Fibroblast of lung (primary cell): ENCODE measurements at regions not wholly inside any gene's neighbourhood (a gene's known extent, or its start where the extent isn't known, plus 50 kb on each side); places are given as distances from the start of the nearest gene placed in this dataset.

ENCODE experiments used
- DNase-seq, 2 donors: peaks; one replicate each; pipeline versions ENCODE4 v3.0.0 to v3.0.0-alpha.2; 2010; ENCODE audit warnings: low read depth in 2 of 2
- H2AFZ ChIP-seq: 2 replicates; pipeline ENCODE4 v1.5.1; 2012; ENCODE audit warnings: low read length, control low read depth, inconsistent platforms
- H3K27ac ChIP-seq: 2 replicates; pipeline ENCODE4 v1.5.1; 2011; ENCODE audit warnings: low read length, control low read depth; ENCODE audit not compliant: insufficient read depth
- H3K27me3 ChIP-seq: 2 replicates; pipeline ENCODE4 v1.5.1; 2011; ENCODE audit warnings: mild to moderate bottlenecking, low read length; ENCODE audit not compliant: control insufficient read depth, insufficient read depth
- H3K36me3 ChIP-seq: 2 replicates; pipeline ENCODE4 v1.5.1; 2011; ENCODE audit warnings: low read length; ENCODE audit not compliant: control insufficient read depth, insufficient read depth
- H3K4me1 ChIP-seq: 2 replicates; pipeline ENCODE4 v1.5.1; 2011; ENCODE audit warnings: low read length; ENCODE audit not compliant: control insufficient read depth, insufficient read depth; ENCODE audit errors: extremely low read depth
- H3K4me2 ChIP-seq: 2 replicates; pipeline ENCODE4 v1.5.1; 2011; ENCODE audit warnings: low read length, control low read depth; ENCODE audit not compliant: insufficient read depth; ENCODE audit errors: extremely low read depth
- H3K4me3 ChIP-seq, 4 experiments: fragments of 200-600 bp in 1 of 4; sonication (generic) in 1 of 4; replicated peaks in 1 of 4; 2 replicates each; pipeline ENCODE4 v1.5.1; 2011 to 2016; ENCODE audit warnings: low read length in 4 of 4, low read depth in 3 of 4, mild to moderate bottlenecking in 3 of 4, control low read depth in 2 of 4, inconsistent platforms in 1 of 4, mixed read lengths in 1 of 4; ENCODE audit not compliant: insufficient read depth in 1 of 4; ENCODE audit errors: control extremely low read depth in 1 of 4
- H3K79me2 ChIP-seq: 2 replicates; pipeline ENCODE4 v1.5.1; 2012; ENCODE audit warnings: mild to moderate bottlenecking, low read length, inconsistent platforms; ENCODE audit not compliant: control insufficient read depth, insufficient read depth
- H3K9ac ChIP-seq: 2 replicates; pipeline ENCODE4 v1.5.1; 2011; ENCODE audit warnings: mild to moderate bottlenecking, low read length, control low read depth; ENCODE audit not compliant: insufficient read depth
- H3K9me3 ChIP-seq: 2 replicates; pipeline ENCODE4 v1.5.1; 2012; ENCODE audit warnings: low read depth, low read length; ENCODE audit not compliant: control insufficient read depth, insufficient read depth
- H4K20me1 ChIP-seq: 2 replicates; pipeline ENCODE4 v1.5.1; 2011; ENCODE audit warnings: low read length; ENCODE audit not compliant: control insufficient read depth, insufficient read depth; ENCODE audit errors: extremely low read depth
- EZH2 ChIP-seq: IDR thresholded peaks from 2 replicates; pipeline ENCODE4 v1.5.1; 2012; ENCODE audit warnings: low read length, control low read depth, mild to moderate bottlenecking; ENCODE audit errors: missing control alignments
- TF ChIP-seq, protein P1 (sequence below), 2 donors: IDR thresholded peaks in 1 of 2; conservative IDR thresholded peaks in 1 of 2; 1 replicate in 1 of 2; 2 replicates in 1 of 2; pipeline ENCODE4 v1.5.1; 2011 to 2012; ENCODE audit warnings: low read length in 2 of 2, control low read depth in 1 of 2, inconsistent platforms in 1 of 2, low read depth in 1 of 2, mild to moderate bottlenecking in 1 of 2

- TF ChIP-seq EZH2 = no peak
- TF ChIP-seq, protein P1, sequence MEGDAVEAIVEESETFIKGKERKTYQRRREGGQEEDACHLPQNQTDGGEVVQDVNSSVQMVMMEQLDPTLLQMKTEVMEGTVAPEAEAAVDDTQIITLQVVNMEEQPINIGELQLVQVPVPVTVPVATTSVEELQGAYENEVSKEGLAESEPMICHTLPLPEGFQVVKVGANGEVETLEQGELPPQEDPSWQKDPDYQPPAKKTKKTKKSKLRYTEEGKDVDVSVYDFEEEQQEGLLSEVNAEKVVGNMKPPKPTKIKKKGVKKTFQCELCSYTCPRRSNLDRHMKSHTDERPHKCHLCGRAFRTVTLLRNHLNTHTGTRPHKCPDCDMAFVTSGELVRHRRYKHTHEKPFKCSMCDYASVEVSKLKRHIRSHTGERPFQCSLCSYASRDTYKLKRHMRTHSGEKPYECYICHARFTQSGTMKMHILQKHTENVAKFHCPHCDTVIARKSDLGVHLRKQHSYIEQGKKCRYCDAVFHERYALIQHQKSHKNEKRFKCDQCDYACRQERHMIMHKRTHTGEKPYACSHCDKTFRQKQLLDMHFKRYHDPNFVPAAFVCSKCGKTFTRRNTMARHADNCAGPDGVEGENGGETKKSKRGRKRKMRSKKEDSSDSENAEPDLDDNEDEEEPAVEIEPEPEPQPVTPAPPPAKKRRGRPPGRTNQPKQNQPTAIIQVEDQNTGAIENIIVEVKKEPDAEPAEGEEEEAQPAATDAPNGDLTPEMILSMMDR (conservative IDR thresholded peaks at IDR 0.05 in 1 of 2, IDR thresholded peaks at IDR 0.05 in 1 of 2; ENCODE audit: low read depth in 1 of 2, low read length in 2 of 2) = no peak
- no peaks in the 10 kb centered on the region for H4K20me1 ChIP-seq
- no peaks in the 10 kb centered on the region for H3K36me3 ChIP-seq
- no peaks in the 10 kb centered on the region for H3K79me2 ChIP-seq
- DNase-seq = no peak
- no peak overlapping the region for H3K9ac ChIP-seq
- H3K4me3 ChIP-seq = no peak overlapping the region
- no peaks in the 10 kb centered on the region for H3K4me1 ChIP-seq
- H3K9me3 ChIP-seq = no peaks in the 10 kb centered on the region
- no peak overlapping the region for H2AFZ ChIP-seq
- no peaks in the 10 kb centered on the region for H3K27me3 ChIP-seq
- no peak overlapping the region for H3K27ac ChIP-seq
- H3K4me2 ChIP-seq = no peak overlapping the region
Observed at GRCh38 chr20:20903773-20904500, 191.5 kb upstream of the RALGAPA2 start.

- no peaks in the 10 kb centered on the region for H4K20me1 ChIP-seq
- H2AFZ ChIP-seq = no peak overlapping the region
- no peaks in the 10 kb centered on the region for H3K79me2 ChIP-seq
- no peaks in the 10 kb centered on the region for H3K9me3 ChIP-seq
- H3K27ac ChIP-seq = no peak overlapping the region
- H3K4me1 ChIP-seq = no peaks in the 10 kb centered on the region
- H3K9ac ChIP-seq = no peak overlapping the region
- H3K27me3 ChIP-seq = no peaks in the 10 kb centered on the region
- H3K36me3 ChIP-seq = no peaks in the 10 kb centered on the region
- TF ChIP-seq EZH2 = no peak
- TF ChIP-seq, protein P1 (conservative IDR thresholded peaks at IDR 0.05 in 1 of 2, IDR thresholded peaks at IDR 0.05 in 1 of 2; ENCODE audit: low read depth in 1 of 2, low read length in 2 of 2) = no peak
- no peak overlapping the region for H3K4me3 ChIP-seq
- H3K4me2 ChIP-seq = no peak overlapping the region
- DNase-seq = no peak
Observed at GRCh38 chr20:20897922-20898321, 185.5 kb upstream of the RALGAPA2 start.

GRCh38 chr20:20897145-20897544 is 184.7 kb upstream of the RALGAPA2 start:
- TF ChIP-seq EZH2 = no peak
- TF ChIP-seq, protein P1 (conservative IDR thresholded peaks at IDR 0.05 in 1 of 2, IDR thresholded peaks at IDR 0.05 in 1 of 2; ENCODE audit: low read depth in 1 of 2, low read length in 2 of 2) = no peak
- Histone ChIP-seq H3K79me2 (no peaks in the 10 kb centered on the region), H3K4me3 (no peak overlapping the region), H3K4me1 (no peaks in the 10 kb centered on the region), H3K9ac (no peak overlapping the region), H3K9me3 (no peaks in the 10 kb centered on the region), H3K27me3 (no peaks in the 10 kb centered on the region), H4K20me1 (no peaks in the 10 kb centered on the region), H2AFZ (no peak overlapping the region), H3K27ac (no peak overlapping the region), H3K36me3 (no peaks in the 10 kb centered on the region), H3K4me2 (no peak overlapping the region)
- DNase-seq = no peak
